ENCODE measurements at regions not wholly inside any gene's neighbourhood (a gene's known extent, or its start where the extent isn't known, plus 50 kb on each side); places are given as distances from the start of the nearest gene placed in this dataset.

- TF ChIP-seq GFI1B (tag by site-specific recombination; IDR thresholded peaks at IDR 0.05) (no peak), ZFP3 (tag by site-specific recombination; IDR thresholded peaks at IDR 0.05; ENCODE audit: low read depth) (no peak), ZNF274 (IDR thresholded peaks at IDR 0.05; ENCODE audit: low read length) (no peak), ZNF274 (tag by site-specific recombination; IDR thresholded peaks at IDR 0.05; ENCODE audit: borderline replicate concordance) (no peak), ZNF202 (tag by site-specific recombination; IDR thresholded peaks at IDR 0.05; ENCODE audit: borderline replicate concordance) (no peak), CTCF (tag by site-specific recombination; IDR thresholded peaks at IDR 0.05) (no peak)
These were observed 185.3 kb upstream of the TMTC4 start for GRCh38 chr13:100859861-100860260.
